ENCODE measurements at regions not wholly inside any gene's neighbourhood (a gene's known extent, or its start where the extent isn't known, plus 50 kb on each side); places are given as distances from the start of the nearest gene placed in this dataset.
"Not testable (repeated sequence)": the region's sequence is repeated elsewhere in the genome, so short reads cannot be mapped to it uniquely, and the experiment has no call there.

GRCh38 chr4:148843625-148844024, 401.4 kb upstream of the NR3C2 start:
- no peak for TF ChIP-seq CTCF (conservative IDR thresholded peaks at IDR 0.05; ENCODE audit: low read depth, low read length)
- Histone ChIP-seq H4K20me1 (ENCODE audit: insufficient read depth) (no peaks in the 10 kb centered on the region), H3K36me3 (ENCODE audit: insufficient read depth) (no peaks in the 10 kb centered on the region)

GRCh38 chr4:148842843-148843242, 400.6 kb upstream of the NR3C2 start:
- H3K9ac ChIP-seq = no peak overlapping the region
- H3K27me3 ChIP-seq (ENCODE audit: insufficient read depth, low read depth) = no peaks in the 10 kb centered on the region
- no peak overlapping the region for H2AFZ ChIP-seq (ENCODE audit: low read depth)
- H3K4me1 ChIP-seq (ENCODE audit: low read depth, poor library complexity, severe bottlenecking) = no peaks in the 10 kb centered on the region
- no peak overlapping the region for H3K27ac ChIP-seq
- H3K79me2 ChIP-seq (ENCODE audit: insufficient read depth, low read depth) = no peaks in the 10 kb centered on the region
- TF ChIP-seq CTCF (conservative IDR thresholded peaks at IDR 0.05; ENCODE audit: low read depth, low read length) = no peak
- no peaks in the 10 kb centered on the region for H4K20me1 ChIP-seq (ENCODE audit: insufficient read depth)
- no peaks in the 10 kb centered on the region for H3K36me3 ChIP-seq (ENCODE audit: insufficient read depth)
- no peak overlapping the region for H3K4me3 ChIP-seq (IDR thresholded peaks at IDR 0.05; ENCODE audit: insufficient read depth, low read depth, low read length)
- no peak overlapping the region for H3K4me2 ChIP-seq

More at GRCh38 chr4:148843625-148844024, 401.4 kb upstream of the NR3C2 start:
- no peaks in the 10 kb centered on the region for H3K4me1 ChIP-seq (ENCODE audit: low read depth, poor library complexity, severe bottlenecking)
- H3K4me2 ChIP-seq = no peak overlapping the region
- H2AFZ ChIP-seq (ENCODE audit: low read depth) = no peak overlapping the region
- no peaks in the 10 kb centered on the region for H3K79me2 ChIP-seq (ENCODE audit: insufficient read depth, low read depth)
- no peak overlapping the region for H3K4me3 ChIP-seq (IDR thresholded peaks at IDR 0.05; ENCODE audit: insufficient read depth, low read depth, low read length)
- H3K27me3 ChIP-seq (ENCODE audit: insufficient read depth, low read depth) = no peaks in the 10 kb centered on the region
- no peak overlapping the region for H3K9ac ChIP-seq
- no peak overlapping the region for H3K27ac ChIP-seq

- H3K4me1 ChIP-seq (ENCODE audit: low read depth, poor library complexity, severe bottlenecking); H2AFZ ChIP-seq (ENCODE audit: low read depth); H3K27me3 ChIP-seq (ENCODE audit: insufficient read depth, low read depth); H4K20me1 ChIP-seq (ENCODE audit: insufficient read depth); H3K79me2 ChIP-seq (ENCODE audit: insufficient read depth, low read depth); H3K27ac ChIP-seq; H3K36me3 ChIP-seq (ENCODE audit: insufficient read depth); H3K4me3 ChIP-seq (IDR thresholded peaks at IDR 0.05; ENCODE audit: insufficient read depth, low read depth, low read length); H3K9ac ChIP-seq; H3K4me2 ChIP-seq: not testable (repeated sequence)
These were observed 395.4 kb upstream of the NR3C2 start for GRCh38 chr4:148837571-148837970.

GRCh38 chr4:148834804-148835631, 392.8 kb upstream of the NR3C2 start:
- H4K20me1 ChIP-seq (ENCODE audit: insufficient read depth) = no peaks in the 10 kb centered on the region
- no peak overlapping the region for H3K4me2 ChIP-seq
- no peaks in the 10 kb centered on the region for H3K36me3 ChIP-seq (ENCODE audit: insufficient read depth)
- H3K27ac ChIP-seq = no peak overlapping the region
- TF ChIP-seq CTCF (conservative IDR thresholded peaks at IDR 0.05; ENCODE audit: low read depth, low read length) = no peak
- no peak overlapping the region for H3K4me3 ChIP-seq (IDR thresholded peaks at IDR 0.05; ENCODE audit: insufficient read depth, low read depth, low read length)
- H3K27me3 ChIP-seq (ENCODE audit: insufficient read depth, low read depth) = no peaks in the 10 kb centered on the region
- H3K79me2 ChIP-seq (ENCODE audit: insufficient read depth, low read depth) = no peaks in the 10 kb centered on the region
- no peak overlapping the region for H3K9ac ChIP-seq
- no peaks in the 10 kb centered on the region for H3K4me1 ChIP-seq (ENCODE audit: low read depth, poor library complexity, severe bottlenecking)
- no peak overlapping the region for H2AFZ ChIP-seq (ENCODE audit: low read depth)

- H2AFZ ChIP-seq (ENCODE audit: low read depth) = no peak overlapping the region
- no peak overlapping the region for H3K4me3 ChIP-seq (IDR thresholded peaks at IDR 0.05; ENCODE audit: insufficient read depth, low read depth, low read length)
- H3K9ac ChIP-seq = no peak overlapping the region
- H4K20me1 ChIP-seq (ENCODE audit: insufficient read depth) = no peaks in the 10 kb centered on the region
- H3K27me3 ChIP-seq (ENCODE audit: insufficient read depth, low read depth) = no peaks in the 10 kb centered on the region
- H3K79me2 ChIP-seq (ENCODE audit: insufficient read depth, low read depth) = no peaks in the 10 kb centered on the region
- no peak overlapping the region for H3K4me2 ChIP-seq
- no peaks in the 10 kb centered on the region for H3K4me1 ChIP-seq (ENCODE audit: low read depth, poor library complexity, severe bottlenecking)
- TF ChIP-seq CTCF (conservative IDR thresholded peaks at IDR 0.05; ENCODE audit: low read depth, low read length) = no peak
- no peak overlapping the region for H3K27ac ChIP-seq
- H3K36me3 ChIP-seq (ENCODE audit: insufficient read depth) = no peaks in the 10 kb centered on the region
These were observed 389.7 kb upstream of the NR3C2 start for GRCh38 chr4:148831945-148832344.
